ENCODE measurements at regions not wholly inside any gene's neighbourhood (a gene's known extent, or its start where the extent isn't known, plus 50 kb on each side); places are given as distances from the start of the nearest gene placed in this dataset.

- Histone ChIP-seq H3K4me2 (ENCODE audit: low read depth, low read length) (no peak overlapping the region), H3K4me3 (replicated peaks in 1 of 3; ENCODE audit: insufficient read depth in 1 of 3, low read depth in 2 of 3, low read length in 3 of 3) (no peak overlapping the region), H3K27ac (ENCODE audit: extremely low read length, insufficient read depth, low read length) (no peak overlapping the region), H3K36me3 (replicated peaks in 1 of 2; ENCODE audit: control insufficient read depth in 1 of 2, insufficient read depth in 2 of 2, low read length in 2 of 2) (no peaks in the 10 kb centered on the region), H4K20me1 (ENCODE audit: insufficient read depth, low read length) (no peaks in the 10 kb centered on the region), H3K79me2 (ENCODE audit: insufficient read depth, low read length) (no peaks in the 10 kb centered on the region), H3K27me3 (ENCODE audit: control insufficient read depth in 1 of 2, insufficient read depth in 2 of 2, low read length in 2 of 2) (no peaks in the 10 kb centered on the region; a peak in 1 of 5 replicates), H3K4me1 (ENCODE audit: insufficient read depth, low read length) (no peaks in the 10 kb centered on the region), H2AFZ (ENCODE audit: low read length) (no peak overlapping the region), H3K9me3 (ENCODE audit: low read length) (peaks cover 45% of the 10 kb centered on the region), H3K9ac (ENCODE audit: insufficient read depth, low read depth, low read length) (no peak overlapping the region)
- no peak for ATAC-seq
- intact Hi-C loops (cut with micrococcal nuclease; ENCODE audit: unreplicated experiment) (loop anchor here (5.0 kb wide), 1 partner anchor 1292 kb away; no protein-coding TSS in a partner anchor), in situ Hi-C loops (cut with HindIII; ENCODE audit: extremely low pct_ligation_motif_present, low pct_unique_long_range_greater_than_20kb) (loop anchor here (25.0 kb wide), 1 partner anchor 1287 kb away; the partner anchor contains the start of gene BCL11B)
- POLR2A ChIA-PET, result no interaction called here
- 32% methylated on average over 3 of the region's 3 CpGs for WGBS (ENCODE audit: low lambda C conversion rate)
- CTCF ChIA-PET (ENCODE audit: low intra/inter-chr PET ratio, low total read pairs), result no interaction called here
- FAIRE-seq, result no peak
- no peak for DNase-seq (ENCODE audit: low spot score)
- no peak for TF ChIP-seq ZBTB38 (CRISPR knock-in tag; IDR thresholded peaks at IDR 0.05)
- TF ChIP-seq, protein P1, sequence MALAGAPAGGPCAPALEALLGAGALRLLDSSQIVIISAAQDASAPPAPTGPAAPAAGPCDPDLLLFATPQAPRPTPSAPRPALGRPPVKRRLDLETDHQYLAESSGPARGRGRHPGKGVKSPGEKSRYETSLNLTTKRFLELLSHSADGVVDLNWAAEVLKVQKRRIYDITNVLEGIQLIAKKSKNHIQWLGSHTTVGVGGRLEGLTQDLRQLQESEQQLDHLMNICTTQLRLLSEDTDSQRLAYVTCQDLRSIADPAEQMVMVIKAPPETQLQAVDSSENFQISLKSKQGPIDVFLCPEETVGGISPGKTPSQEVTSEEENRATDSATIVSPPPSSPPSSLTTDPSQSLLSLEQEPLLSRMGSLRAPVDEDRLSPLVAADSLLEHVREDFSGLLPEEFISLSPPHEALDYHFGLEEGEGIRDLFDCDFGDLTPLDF (CRISPR knock-in tag; IDR thresholded peaks at IDR 0.05), result no peak
- TF ChIP-seq, protein P2, sequence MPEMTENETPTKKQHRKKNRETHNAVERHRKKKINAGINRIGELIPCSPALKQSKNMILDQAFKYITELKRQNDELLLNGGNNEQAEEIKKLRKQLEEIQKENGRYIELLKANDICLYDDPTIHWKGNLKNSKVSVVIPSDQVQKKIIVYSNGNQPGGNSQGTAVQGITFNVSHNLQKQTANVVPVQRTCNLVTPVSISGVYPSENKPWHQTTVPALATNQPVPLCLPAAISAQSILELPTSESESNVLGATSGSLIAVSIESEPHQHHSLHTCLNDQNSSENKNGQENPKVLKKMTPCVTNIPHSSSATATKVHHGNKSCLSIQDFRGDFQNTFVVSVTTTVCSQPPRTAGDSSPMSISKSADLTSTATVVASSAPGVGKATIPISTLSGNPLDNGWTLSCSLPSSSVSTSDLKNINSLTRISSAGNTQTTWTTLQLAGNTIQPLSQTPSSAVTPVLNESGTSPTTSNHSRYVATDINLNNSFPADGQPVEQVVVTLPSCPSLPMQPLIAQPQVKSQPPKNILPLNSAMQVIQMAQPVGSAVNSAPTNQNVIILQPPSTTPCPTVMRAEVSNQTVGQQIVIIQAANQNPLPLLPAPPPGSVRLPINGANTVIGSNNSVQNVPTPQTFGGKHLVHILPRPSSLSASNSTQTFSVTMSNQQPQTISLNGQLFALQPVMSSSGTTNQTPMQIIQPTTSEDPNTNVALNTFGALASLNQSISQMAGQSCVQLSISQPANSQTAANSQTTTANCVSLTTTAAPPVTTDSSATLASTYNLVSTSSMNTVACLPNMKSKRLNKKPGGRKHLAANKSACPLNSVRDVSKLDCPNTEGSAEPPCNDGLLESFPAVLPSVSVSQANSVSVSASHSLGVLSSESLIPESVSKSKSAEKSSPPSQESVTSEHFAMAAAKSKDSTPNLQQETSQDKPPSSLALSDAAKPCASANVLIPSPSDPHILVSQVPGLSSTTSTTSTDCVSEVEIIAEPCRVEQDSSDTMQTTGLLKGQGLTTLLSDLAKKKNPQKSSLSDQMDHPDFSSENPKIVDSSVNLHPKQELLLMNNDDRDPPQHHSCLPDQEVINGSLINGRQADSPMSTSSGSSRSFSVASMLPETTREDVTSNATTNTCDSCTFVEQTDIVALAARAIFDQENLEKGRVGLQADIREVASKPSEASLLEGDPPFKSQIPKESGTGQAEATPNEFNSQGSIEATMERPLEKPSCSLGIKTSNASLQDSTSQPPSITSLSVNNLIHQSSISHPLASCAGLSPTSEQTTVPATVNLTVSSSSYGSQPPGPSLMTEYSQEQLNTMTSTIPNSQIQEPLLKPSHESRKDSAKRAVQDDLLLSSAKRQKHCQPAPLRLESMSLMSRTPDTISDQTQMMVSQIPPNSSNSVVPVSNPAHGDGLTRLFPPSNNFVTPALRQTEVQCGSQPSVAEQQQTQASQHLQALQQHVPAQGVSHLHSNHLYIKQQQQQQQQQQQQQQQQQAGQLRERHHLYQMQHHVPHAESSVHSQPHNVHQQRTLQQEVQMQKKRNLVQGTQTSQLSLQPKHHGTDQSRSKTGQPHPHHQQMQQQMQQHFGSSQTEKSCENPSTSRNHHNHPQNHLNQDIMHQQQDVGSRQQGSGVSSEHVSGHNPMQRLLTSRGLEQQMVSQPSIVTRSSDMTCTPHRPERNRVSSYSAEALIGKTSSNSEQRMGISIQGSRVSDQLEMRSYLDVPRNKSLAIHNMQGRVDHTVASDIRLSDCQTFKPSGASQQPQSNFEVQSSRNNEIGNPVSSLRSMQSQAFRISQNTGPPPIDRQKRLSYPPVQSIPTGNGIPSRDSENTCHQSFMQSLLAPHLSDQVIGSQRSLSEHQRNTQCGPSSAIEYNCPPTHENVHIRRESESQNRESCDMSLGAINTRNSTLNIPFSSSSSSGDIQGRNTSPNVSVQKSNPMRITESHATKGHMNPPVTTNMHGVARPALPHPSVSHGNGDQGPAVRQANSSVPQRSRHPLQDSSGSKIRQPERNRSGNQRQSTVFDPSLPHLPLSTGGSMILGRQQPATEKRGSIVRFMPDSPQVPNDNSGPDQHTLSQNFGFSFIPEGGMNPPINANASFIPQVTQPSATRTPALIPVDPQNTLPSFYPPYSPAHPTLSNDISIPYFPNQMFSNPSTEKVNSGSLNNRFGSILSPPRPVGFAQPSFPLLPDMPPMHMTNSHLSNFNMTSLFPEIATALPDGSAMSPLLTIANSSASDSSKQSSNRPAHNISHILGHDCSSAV (CRISPR knock-in tag; IDR thresholded peaks at IDR 0.05; ENCODE audit: borderline replicate concordance), result no peak
- no TSS peak for BruUV-seq (replicated peaks)
Observed at GRCh38 chr14:97975216-97975615, 1178.0 kb downstream of the VRK1 start.

Data from HepG2 (cell line).